ENCODE measurements at regions not wholly inside any gene's neighbourhood (a gene's known extent, or its start where the extent isn't known, plus 50 kb on each side); places are given as distances from the start of the nearest gene placed in this dataset.
"Not testable (repeated sequence)": the region's sequence is repeated elsewhere in the genome, so short reads cannot be mapped to it uniquely, and the experiment has no call there.

DNA sequence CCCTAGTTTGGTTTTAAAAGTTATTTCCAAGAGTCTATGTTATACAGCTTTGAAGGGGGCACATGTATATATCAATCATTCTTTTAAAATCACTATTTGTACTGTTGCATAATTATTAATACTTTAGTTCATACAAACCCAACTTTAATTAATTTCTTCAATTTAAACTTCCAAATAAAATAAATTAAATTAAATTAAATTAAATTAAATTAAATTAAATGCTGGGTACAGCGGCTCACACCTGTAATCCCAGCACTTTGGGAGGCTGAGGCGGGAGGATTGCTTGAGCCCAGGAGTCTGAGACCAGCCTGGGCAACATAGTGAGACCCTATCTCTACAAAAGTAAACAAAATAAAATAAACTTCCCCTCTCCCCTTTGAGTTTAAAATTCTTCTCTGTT is 98.9 kb upstream of the MYO10 start:
- not testable (repeated sequence) for DNase-seq (ENCODE audit: low spot score)

DNA sequence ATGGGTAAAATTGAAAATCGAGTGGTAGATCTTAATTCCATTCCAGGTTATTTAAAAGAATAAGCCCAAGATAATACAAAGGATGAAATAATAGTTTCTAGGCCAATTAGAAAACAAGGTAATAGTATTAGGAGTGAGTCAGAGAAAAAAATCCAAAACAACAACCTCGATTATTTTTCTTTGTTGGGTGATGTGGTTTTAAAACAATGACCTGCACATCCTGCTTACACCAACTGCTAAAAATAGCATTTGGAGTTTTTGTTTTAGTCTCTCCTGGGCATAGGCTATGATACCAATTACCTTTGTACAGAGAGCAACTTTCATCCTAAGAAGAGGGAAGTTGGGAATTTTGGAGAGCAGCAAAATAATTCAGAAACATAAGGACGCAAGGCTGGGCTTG is 101.7 kb upstream of the MYO10 start:
- DNase-seq (ENCODE audit: low spot score): no peak

DNA sequence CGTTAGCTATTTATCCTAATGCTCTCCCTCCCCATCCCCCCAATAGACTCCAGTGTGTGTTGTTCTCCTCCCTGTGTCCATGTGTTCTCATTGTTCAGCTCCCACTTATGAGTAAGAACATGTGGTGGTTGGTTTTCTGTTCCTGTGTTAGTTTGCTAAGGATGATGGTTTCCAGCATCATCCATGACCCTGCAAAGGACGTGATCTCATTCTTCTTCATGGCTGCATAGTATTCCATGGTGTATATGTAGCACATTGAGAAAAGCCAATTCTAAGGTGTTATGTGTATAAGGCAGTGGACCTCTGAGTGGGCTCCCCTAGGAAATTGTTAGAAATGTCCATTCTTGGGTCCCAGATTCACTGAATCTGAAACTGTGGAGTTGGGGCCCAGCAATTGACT is 103.1 kb upstream of the MYO10 start:
- no peak for DNase-seq (ENCODE audit: low spot score)

GRCh38 chr5:17042041-17042440 is 106.0 kb upstream of the MYO10 start:
- no peak for DNase-seq (ENCODE audit: low spot score)

GRCh38 chr5:17046320-17046719 is 110.2 kb upstream of the MYO10 start:
- DNase-seq (ENCODE audit: low spot score): no peak

DNA sequence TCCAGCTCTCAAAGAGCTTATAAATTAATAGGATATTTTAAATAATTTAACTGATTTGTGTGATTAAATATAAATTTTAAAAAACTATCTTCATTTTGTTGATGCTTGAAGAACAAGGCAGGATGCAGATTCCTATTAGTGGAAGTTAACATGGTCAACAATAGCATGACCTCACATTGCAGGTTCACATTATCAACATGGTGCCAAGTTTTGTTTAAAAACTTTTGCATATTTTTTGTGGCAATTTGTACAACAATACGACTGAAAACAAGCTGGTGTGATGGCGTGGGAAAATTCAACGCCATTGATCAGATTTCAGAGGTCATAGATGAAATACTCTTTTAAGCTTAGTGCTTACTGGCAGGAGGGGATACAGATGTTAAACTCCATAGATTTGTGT is 114.1 kb upstream of the MYO10 start:
- no peak for DNase-seq (ENCODE audit: low spot score)

DNA sequence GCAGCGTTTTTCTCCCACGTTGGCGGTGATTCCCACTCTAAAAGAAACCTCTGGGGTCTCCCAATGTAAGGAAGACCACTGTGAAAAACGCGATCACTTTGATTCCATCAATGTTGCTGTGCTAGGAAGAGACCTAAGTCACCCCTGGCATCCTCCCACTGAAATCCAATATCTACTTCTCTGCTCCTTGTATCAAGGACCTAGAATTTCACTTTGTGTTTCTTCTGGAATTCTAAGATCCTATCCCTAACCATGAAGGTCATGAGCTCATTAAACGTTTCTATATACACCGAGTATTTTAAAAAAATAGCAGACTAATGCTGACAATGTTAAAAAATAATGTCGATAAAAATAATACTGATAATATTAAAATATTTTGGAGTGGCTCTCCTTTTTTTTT is 118.8 kb upstream of the MYO10 start:
- no peak for DNase-seq (ENCODE audit: low spot score)

- DNase-seq (ENCODE audit: low spot score): no peak
Measured at GRCh38 chr5:17056141-17056631, 120.1 kb upstream of the MYO10 start.

DNA sequence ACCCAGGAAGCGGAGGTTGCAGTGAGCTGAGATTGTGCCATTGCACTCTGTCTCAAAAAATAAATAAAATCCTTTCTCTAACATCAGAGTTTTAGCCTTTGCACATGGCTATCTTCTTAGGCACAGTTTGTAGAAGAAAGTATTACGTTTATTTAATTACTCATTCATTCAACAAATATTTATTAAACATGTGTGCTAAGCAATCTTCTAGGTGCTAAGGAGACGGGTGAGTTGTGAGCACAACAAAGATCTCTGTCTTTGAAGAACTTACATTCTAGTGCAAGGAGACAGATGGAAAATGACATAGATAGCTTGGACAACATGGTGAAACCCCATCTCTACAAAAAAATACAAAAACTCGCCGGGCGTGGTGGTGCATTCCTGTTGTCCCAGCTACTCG is 122.3 kb upstream of the MYO10 start:
- no peak for DNase-seq (ENCODE audit: low spot score)

DNA sequence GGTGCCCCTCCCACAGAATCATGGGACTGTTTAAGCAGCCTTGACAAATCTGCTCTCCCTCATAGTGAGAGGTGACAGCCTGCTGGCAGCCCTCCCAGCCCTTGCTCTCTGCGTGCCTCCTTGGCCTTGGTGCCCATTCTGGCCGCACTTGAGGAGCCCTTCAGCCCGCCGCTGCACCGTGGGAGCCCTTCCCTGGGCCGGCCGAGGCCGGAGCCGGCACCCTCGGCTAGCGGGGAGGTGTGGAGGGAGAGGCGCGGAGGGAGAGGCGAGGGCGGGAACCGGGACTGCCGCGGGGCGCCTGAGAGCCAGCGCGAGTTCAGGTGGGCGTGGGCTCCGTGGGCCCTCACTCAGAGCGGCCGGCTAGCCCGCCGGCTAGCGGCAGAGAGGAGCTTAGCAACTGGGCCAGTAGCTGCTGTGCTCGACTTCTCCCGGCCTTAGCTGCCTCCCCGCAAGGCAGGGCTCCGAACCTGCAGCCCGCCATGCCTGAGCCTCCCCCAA is 125.9 kb upstream of the MYO10 start:
- no peak for DNase-seq (ENCODE audit: low spot score)

- DNase-seq (ENCODE audit: low spot score): not testable (repeated sequence)
Measured at GRCh38 chr5:17062741-17063140, 126.7 kb upstream of the MYO10 start.

- no peak for DNase-seq (ENCODE audit: low spot score)
Measured at GRCh38 chr5:17064241-17064640, 128.2 kb upstream of the MYO10 start.

GRCh38 chr5:17065458-17065857 is 129.4 kb upstream of the MYO10 start:
- no peak for DNase-seq (ENCODE audit: low spot score)

- DNase-seq (ENCODE audit: low spot score): not testable (repeated sequence)
Measured at GRCh38 chr5:17066026-17066425, 129.9 kb upstream of the MYO10 start.

DNA sequence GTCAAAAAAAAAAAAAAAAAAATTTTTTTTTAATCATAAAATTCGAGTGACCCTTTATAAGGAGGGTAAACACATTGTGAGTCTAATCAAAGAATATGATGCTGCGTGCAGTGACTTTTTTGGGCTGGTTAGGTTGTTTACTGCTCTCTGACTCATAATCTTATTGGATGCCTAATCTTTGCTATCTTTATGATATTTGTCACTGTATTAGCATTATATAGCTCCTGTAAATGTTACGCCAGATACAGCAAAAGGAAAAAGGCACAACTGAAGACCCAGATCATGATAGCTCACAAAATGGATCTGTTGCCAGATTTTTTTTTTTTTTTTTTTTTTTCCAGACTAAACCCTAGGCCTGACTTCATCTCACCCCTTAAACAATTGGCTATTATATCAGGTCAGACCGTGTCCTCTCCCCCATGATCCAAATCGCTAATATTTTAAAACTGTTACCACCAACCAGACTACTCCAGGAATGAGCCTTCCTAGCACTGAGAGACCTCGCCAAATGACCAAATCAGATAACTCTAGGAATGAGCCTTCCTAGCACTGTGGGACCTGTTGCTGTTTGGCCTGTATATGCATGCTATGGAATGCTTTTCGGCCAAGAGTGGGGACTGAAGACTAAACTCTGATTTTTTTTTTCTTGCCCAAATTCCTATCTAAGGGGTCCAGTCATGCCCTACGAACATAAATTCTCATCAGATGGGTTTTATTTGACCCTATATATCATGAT is 131.7 kb upstream of the MYO10 start:
- no peak for DNase-seq (ENCODE audit: low spot score)

DNA sequence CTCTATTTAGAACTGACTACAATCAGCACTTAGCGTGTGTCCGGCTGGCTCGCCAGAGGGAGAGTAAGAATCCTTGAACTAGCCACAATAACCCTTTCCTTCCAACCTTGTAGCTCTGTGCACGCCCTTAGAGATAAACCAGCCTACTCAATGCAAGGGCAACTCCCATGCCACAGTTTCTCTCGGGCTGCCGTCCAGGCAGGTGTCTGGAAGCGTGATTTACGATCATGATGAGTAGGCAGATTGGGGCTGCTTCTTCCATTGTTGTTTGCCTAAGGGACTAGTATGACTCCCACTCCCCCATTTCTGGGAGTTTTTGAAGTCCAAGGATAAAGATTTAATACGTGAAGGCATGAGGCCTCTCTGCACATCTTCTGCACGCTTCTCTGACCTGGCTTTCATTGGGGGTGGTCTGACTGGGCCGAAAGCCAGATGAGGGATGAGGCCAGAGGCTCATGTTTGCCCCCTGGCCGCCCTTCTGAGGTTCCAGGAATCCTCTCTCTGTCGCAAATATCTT is 134.0 kb upstream of the MYO10 start:
- no peak for DNase-seq (ENCODE audit: low spot score)

- DNase-seq (ENCODE audit: low spot score): no peak
Measured at GRCh38 chr5:17070647-17071046, 134.6 kb upstream of the MYO10 start.

- DNase-seq (ENCODE audit: low spot score): no peak
Measured at GRCh38 chr5:17075236-17075635, 139.1 kb upstream of the MYO10 start.

DNA sequence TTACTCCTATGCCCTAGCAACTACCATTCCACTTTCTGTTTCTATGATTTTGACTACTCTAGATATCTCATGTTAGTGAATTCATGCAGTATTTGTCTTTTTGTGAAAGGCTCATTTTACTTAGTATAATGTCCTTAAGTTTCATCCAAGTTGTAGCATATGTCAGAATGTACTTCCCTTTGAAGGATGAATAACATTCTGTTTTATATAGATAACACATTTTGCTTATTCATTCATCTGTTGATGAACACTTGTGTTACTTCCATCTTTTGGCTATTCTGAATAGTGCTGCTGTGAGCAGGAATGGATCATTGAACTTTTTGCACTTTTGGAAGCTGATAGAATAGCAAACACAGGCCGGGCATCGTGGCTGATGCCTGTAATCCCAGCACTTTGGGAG is 140.2 kb upstream of the MYO10 start:
- no peak for DNase-seq (ENCODE audit: low spot score)

GRCh38 chr5:17077440-17078233 is 139.8 kb upstream of the BASP1 start:
- DNase-seq (ENCODE audit: low spot score): no peak

DNA sequence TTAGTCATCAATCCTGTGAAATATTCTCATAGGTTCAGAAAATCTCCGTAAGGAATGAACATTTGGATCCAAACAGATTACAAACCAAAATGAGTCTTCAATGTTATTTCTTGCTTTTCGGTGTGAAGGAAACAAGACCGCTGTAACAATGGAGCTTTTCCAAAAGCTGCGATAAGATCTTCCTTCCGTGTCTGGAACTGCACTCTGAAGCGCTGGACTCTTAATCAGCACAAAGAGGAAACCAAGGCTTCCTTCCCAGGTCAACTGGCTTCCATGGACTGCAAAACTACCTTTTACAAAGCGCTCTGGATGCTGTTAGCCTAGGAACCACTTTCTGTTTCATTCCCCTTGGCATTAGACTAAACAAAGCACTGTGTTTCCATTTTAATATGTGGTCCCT is 137.9 kb upstream of the BASP1 start:
- DNase-seq (ENCODE audit: low spot score): no peak

- DNase-seq (ENCODE audit: low spot score): no peak
Measured at GRCh38 chr5:17080361-17080760, 137.1 kb upstream of the BASP1 start.

DNA sequence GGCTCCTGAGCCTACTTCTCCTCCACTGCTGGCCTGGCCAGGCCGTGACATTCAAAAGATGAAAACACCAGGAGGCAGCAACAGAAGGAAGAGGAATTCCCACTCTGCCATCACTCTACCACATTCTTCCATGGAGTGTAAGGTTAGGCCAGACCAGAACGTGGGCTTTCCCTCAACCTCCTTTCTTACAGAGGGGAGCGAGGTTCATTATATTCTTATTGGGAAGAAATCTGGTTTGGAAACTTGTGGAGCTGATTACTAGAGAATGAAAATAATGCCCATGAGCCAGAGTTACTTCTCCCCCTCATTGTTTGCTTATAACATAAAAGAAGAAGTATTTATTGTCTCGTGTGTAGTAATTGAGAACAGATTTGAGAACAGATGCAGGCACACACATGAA is 136.3 kb upstream of the BASP1 start:
- no peak for DNase-seq (ENCODE audit: low spot score)
